ENCODE measurements at regions not wholly inside any gene's neighbourhood (a gene's known extent, or its start where the extent isn't known, plus 50 kb on each side); places are given as distances from the start of the nearest gene placed in this dataset.
A peak's percentile ranks its signal among the peaks of the same experiment; 100 is the strongest.

DNA sequence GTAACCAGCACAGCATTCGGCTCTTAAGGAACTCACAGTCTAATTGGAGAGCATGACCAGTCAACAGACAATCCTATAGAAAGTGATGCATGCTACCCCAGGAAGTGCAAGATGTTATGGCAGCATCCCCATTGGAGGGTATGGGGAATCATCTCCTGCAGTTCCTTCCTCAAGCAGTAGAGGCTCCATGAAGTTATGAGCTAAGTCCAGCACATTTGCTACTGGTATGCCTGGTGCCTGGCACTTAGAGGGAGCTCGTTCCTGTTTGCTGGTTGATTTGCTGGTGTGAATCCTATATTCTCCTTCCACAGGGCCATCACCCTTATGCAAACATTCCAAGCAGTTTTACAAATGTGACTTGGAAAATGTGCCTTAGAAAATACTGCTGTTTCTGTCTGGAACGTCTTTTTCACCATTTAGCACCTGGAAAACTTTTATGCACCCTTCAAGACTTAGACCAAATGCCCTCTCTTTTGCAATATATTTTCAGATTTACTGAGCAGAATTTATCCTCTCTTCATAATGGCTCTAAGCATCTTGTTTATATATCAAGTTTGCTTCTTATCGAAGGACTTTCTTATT, 136.1 kb upstream of the WSCD2 start:
- TF ChIP-seq, protein P1, sequence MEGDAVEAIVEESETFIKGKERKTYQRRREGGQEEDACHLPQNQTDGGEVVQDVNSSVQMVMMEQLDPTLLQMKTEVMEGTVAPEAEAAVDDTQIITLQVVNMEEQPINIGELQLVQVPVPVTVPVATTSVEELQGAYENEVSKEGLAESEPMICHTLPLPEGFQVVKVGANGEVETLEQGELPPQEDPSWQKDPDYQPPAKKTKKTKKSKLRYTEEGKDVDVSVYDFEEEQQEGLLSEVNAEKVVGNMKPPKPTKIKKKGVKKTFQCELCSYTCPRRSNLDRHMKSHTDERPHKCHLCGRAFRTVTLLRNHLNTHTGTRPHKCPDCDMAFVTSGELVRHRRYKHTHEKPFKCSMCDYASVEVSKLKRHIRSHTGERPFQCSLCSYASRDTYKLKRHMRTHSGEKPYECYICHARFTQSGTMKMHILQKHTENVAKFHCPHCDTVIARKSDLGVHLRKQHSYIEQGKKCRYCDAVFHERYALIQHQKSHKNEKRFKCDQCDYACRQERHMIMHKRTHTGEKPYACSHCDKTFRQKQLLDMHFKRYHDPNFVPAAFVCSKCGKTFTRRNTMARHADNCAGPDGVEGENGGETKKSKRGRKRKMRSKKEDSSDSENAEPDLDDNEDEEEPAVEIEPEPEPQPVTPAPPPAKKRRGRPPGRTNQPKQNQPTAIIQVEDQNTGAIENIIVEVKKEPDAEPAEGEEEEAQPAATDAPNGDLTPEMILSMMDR (IDR thresholded peaks at IDR 0.05) = peak in 5 of 6 experiments; percentile 3 to 35 (median 30)
- TF ChIP-seq POLR2A (IDR thresholded peaks at IDR 0.05) = no peak

Measured in Peyer's patch (tissue), 4 donors.